Testis (tissue), 2 donors: ENCODE measurements at regions not wholly inside any gene's neighbourhood (a gene's known extent, or its start where the extent isn't known, plus 50 kb on each side); places are given as distances from the start of the nearest gene placed in this dataset.

Experiments
- CTCF ChIP-seq, 3 experiments: fragments of 450-650 bp in 2 of 3; fragments of 200-600 bp in 1 of 3; sonication (generic) in 1 of 3; IDR thresholded peaks; one replicate each; pipeline ENCODE4 v1.5.1; 2016 to 2019; ENCODE audit warnings: antibody characterized with exemption in 3 of 3, mild to moderate bottlenecking in 2 of 3, moderate library complexity in 1 of 3
- POLR2A ChIP-seq: fragments of 450-650 bp; IDR thresholded peaks from one replicate; pipeline ENCODE4 v1.6.1; 2017; ENCODE audit warnings: antibody characterized with exemption, mild to moderate bottlenecking, moderate library complexity

- TF ChIP-seq CTCF (IDR thresholded peaks at IDR 0.05) (no peak), POLR2A (no peak)
These were observed 454.1 kb upstream of the BCHE start for GRCh38 chr3:166291186-166291955.
